Esophagus (tissue), 2 donors: ENCODE measurements at regions not wholly inside any gene's neighbourhood (a gene's known extent, or its start where the extent isn't known, plus 50 kb on each side); places are given as distances from the start of the nearest gene placed in this dataset.
A peak's percentile ranks its signal among the peaks of the same experiment; 100 is the strongest.

Source experiments
- H3K27ac ChIP-seq, 2 donors: one replicate each; pipeline ENCODE4 v1.5.1; 2013; ENCODE audit warnings: low read depth in 2 of 2, mild to moderate bottlenecking in 2 of 2, inconsistent platforms in 1 of 2, low read length in 1 of 2, moderate library complexity in 1 of 2
- H3K27me3 ChIP-seq, 2 donors: one replicate each; pipeline ENCODE4 v1.6.1; 2013; ENCODE audit warnings: low read length in 2 of 2, control low read depth in 1 of 2, mild to moderate bottlenecking in 1 of 2; ENCODE audit not compliant: insufficient read depth in 2 of 2, control insufficient read depth in 1 of 2
- H3K36me3 ChIP-seq, 2 donors: one replicate each; pipeline ENCODE4 v1.6.1; 2013; ENCODE audit warnings: low read length in 1 of 2; ENCODE audit not compliant: control insufficient read depth in 2 of 2, insufficient read depth in 2 of 2
- H3K4me1 ChIP-seq, 2 donors: one replicate each; pipeline ENCODE4 v1.6.1; 2013; ENCODE audit warnings: low read length in 1 of 2; ENCODE audit not compliant: control insufficient read depth in 2 of 2, insufficient read depth in 2 of 2
- H3K4me3 ChIP-seq, 2 donors: one replicate each; pipeline ENCODE4 v1.5.1; 2013; ENCODE audit warnings: low read length in 2 of 2, mild to moderate bottlenecking in 2 of 2, low read depth in 1 of 2, moderate library complexity in 1 of 2
- H3K9me3 ChIP-seq, 2 donors: one replicate each; pipeline ENCODE4 v1.6.1; 2013; ENCODE audit warnings: mild to moderate bottlenecking in 2 of 2, low read depth in 1 of 2, low read length in 1 of 2, moderate library complexity in 1 of 2; ENCODE audit not compliant: control insufficient read depth in 2 of 2, insufficient read depth in 1 of 2
- WGBS, 2 donors: extraction: QIAGEN DNeasy Blood & Tissue Kit; methylation state at CpG; one replicate each; pipeline ENCODE4 v1.1.7; 2013; 5-methylcytosine and 5-hydroxymethylcytosine counted together
- donor health status: healthy with polysubstance abuse.
- donor health status: Bipolar disorder and iron deficiency.

- no peak overlapping the region for H3K4me3 ChIP-seq
These were observed 526.1 kb upstream of the BTBD3 start for GRCh38 chr20:11391591-11391990.

GRCh38 chr20:11394145-11394833 lies 523.4 kb upstream of the BTBD3 start:
- no peaks in the 10 kb centered on the region for H3K27me3 ChIP-seq
- H3K4me3 ChIP-seq, result no peak overlapping the region
- no peaks in the 10 kb centered on the region for H3K36me3 ChIP-seq
- no peaks in the 10 kb centered on the region for H3K4me1 ChIP-seq
- no peak overlapping the region for H3K27ac ChIP-seq
- no peaks in the 10 kb centered on the region for H3K9me3 ChIP-seq
- WGBS, 2 donors, result 82 to 92% methylated on average over 2 of the region's 2 CpGs

More at GRCh38 chr20:11391591-11391990, 526.1 kb upstream of the BTBD3 start:
- H3K4me1 ChIP-seq, result no peaks in the 10 kb centered on the region
- WGBS, 2 donors, result 53 to 55% methylated on average over 2 of the region's 2 CpGs
- no peaks in the 10 kb centered on the region for H3K9me3 ChIP-seq
- no peaks in the 10 kb centered on the region for H3K27me3 ChIP-seq
- H3K27ac ChIP-seq, result no peak overlapping the region
- H3K36me3 ChIP-seq, result no peaks in the 10 kb centered on the region

GRCh38 chr20:11395581-11395980 lies 522.1 kb upstream of the BTBD3 start:
- Histone ChIP-seq H3K27me3 (no peaks in the 10 kb centered on the region), H3K36me3 (no peaks in the 10 kb centered on the region), H3K27ac (no peak overlapping the region), H3K9me3 (no peaks in the 10 kb centered on the region), H3K4me3 (no peak overlapping the region), H3K4me1 (no peaks in the 10 kb centered on the region)
- WGBS, 2 donors, result 82 to 85% methylated on average over 2 of the region's 2 CpGs

GRCh38 chr20:11401988-11402387 lies 515.7 kb upstream of the BTBD3 start:
- Histone ChIP-seq H3K27me3 (no peaks in the 10 kb centered on the region), H3K9me3 (no peaks in the 10 kb centered on the region), H3K27ac (no peak overlapping the region), H3K36me3 (no peaks in the 10 kb centered on the region), H3K4me3 (no peak overlapping the region), H3K4me1 (no peaks in the 10 kb centered on the region)
- 85% methylated on average over 3 of the region's 3 CpGs for WGBS, 2 donors

GRCh38 chr20:11403711-11404110 lies 514.0 kb upstream of the BTBD3 start:
- Histone ChIP-seq H3K4me3 (no peak overlapping the region), H3K9me3 (no peaks in the 10 kb centered on the region), H3K27me3 (no peaks in the 10 kb centered on the region), H3K27ac (no peak overlapping the region), H3K4me1 (no peaks in the 10 kb centered on the region), H3K36me3 (no peaks in the 10 kb centered on the region)
- WGBS, 2 donors, result 37 to 47% methylated on average over 2 of the region's 2 CpGs

GRCh38 chr20:11406877-11407276 lies 510.8 kb upstream of the BTBD3 start:
- H3K36me3 ChIP-seq, result no peaks in the 10 kb centered on the region
- H3K9me3 ChIP-seq, result peaks cover 1 to 2% of the 10 kb centered on the region in 2 donors
- H3K4me1 ChIP-seq, result no peaks in the 10 kb centered on the region
- H3K27ac ChIP-seq, result peak overlapping the region in 1 of 2 donors; percentile 33
- no peak overlapping the region for H3K4me3 ChIP-seq
- H3K27me3 ChIP-seq, result no peaks in the 10 kb centered on the region
- 70 to 74% methylated on average over 6 of the region's 6 CpGs for WGBS, 2 donors

- Histone ChIP-seq H3K36me3 (no peaks in the 10 kb centered on the region), H3K27me3 (no peaks in the 10 kb centered on the region), H3K4me3 (no peak overlapping the region), H3K9me3 (peaks cover 2% of the 10 kb centered on the region in 2 donors), H3K27ac (no peak overlapping the region), H3K4me1 (no peaks in the 10 kb centered on the region)
These were observed 508.1 kb upstream of the BTBD3 start for GRCh38 chr20:11409561-11409960.

GRCh38 chr20:11411765-11412164 lies 505.9 kb upstream of the BTBD3 start:
- 92 to 95% methylated on average over 11 of the region's 11 CpGs for WGBS, 2 donors
- Histone ChIP-seq H3K27me3 (no peaks in the 10 kb centered on the region), H3K36me3 (no peaks in the 10 kb centered on the region), H3K4me1 (no peaks in the 10 kb centered on the region), H3K27ac (no peak overlapping the region), H3K9me3 (peaks cover 2% of the 10 kb centered on the region in 2 donors), H3K4me3 (no peak overlapping the region)

GRCh38 chr20:11426948-11427347 lies 490.7 kb upstream of the BTBD3 start:
- no peaks in the 10 kb centered on the region for H3K4me1 ChIP-seq
- H3K27me3 ChIP-seq, result no peaks in the 10 kb centered on the region
- WGBS, 2 donors, result 67% methylated on average over 3 of the region's 3 CpGs
- H3K9me3 ChIP-seq, result no peaks in the 10 kb centered on the region
- H3K4me3 ChIP-seq, result no peak overlapping the region
- no peaks in the 10 kb centered on the region for H3K36me3 ChIP-seq
- no peak overlapping the region for H3K27ac ChIP-seq

- H3K9me3 ChIP-seq, result no peaks in the 10 kb centered on the region
- H3K36me3 ChIP-seq, result no peaks in the 10 kb centered on the region
- H3K27me3 ChIP-seq, result no peaks in the 10 kb centered on the region
- H3K27ac ChIP-seq, result peak overlapping the region in 1 of 2 donors; percentile 13
- WGBS, 2 donors, result 62 to 69% methylated on average over 2 of the region's 2 CpGs
- no peaks in the 10 kb centered on the region for H3K4me1 ChIP-seq
- H3K4me3 ChIP-seq, result no peak overlapping the region
These were observed 488.5 kb upstream of the BTBD3 start for GRCh38 chr20:11429168-11429567.
